WTC11 (cell line): ENCODE measurements at regions not wholly inside any gene's neighbourhood (a gene's known extent, or its start where the extent isn't known, plus 50 kb on each side); places are given as distances from the start of the nearest gene placed in this dataset.

ENCODE experiments used
- ATAC-seq: fragments of 200-7000 bp; cut with Tn5 transposase; 2 replicates; pipeline ENCODE4 v1.10.0; 2021; ENCODE audit warnings: mild to moderate bottlenecking, moderate library complexity
- CTCF ChIA-PET: fragments of 300-600 bp; sonication (Branson Sonifier 250); formaldehyde crosslinking; loops from one replicate; lab custom pipeline; 2021; ENCODE audit warnings: antibody characterized with exemption; lab: Charles Lee
- POLR2A ChIA-PET: fragments of 350-600 bp; sonication (Branson Sonifier 250); formaldehyde crosslinking; loops from one replicate; lab custom pipeline; 2021; ENCODE audit warnings: antibody characterized with exemption; lab: Charles Lee
- DNase-seq: peaks from one replicate; pipeline ENCODE4 v3.0.0; 2021; ENCODE audit warnings: low spot score
- H3K27ac Mint-ChIP-seq: 2 replicates; pipeline ENCODE4 v1.8.0; 2021; ENCODE audit warnings: mixed read lengths
- H3K27me3 Mint-ChIP-seq: 2 replicates; pipeline ENCODE4 v1.8.0; 2021; ENCODE audit warnings: low read depth, mild to moderate bottlenecking, moderate library complexity, mixed read lengths
- H3K36me3 Mint-ChIP-seq: 2 replicates; pipeline ENCODE4 v1.8.0; 2021; ENCODE audit warnings: mixed read lengths
- H3K4me1 Mint-ChIP-seq: 2 replicates; pipeline ENCODE4 v1.8.0; 2022; ENCODE audit warnings: mixed read lengths
- H3K4me3 Mint-ChIP-seq: 2 replicates; pipeline ENCODE4 v1.8.0; 2021; ENCODE audit warnings: mild to moderate bottlenecking, moderate library complexity, mixed read lengths
- H3K9me3 Mint-ChIP-seq: 2 replicates; pipeline ENCODE4 v1.8.0; 2021; ENCODE audit warnings: mixed read lengths
- E2F5 ChIP-seq: sonication (generic); formaldehyde crosslinking; IDR thresholded peaks from 2 replicates; pipeline ENCODE4 v1.8.1; 2022; ENCODE audit warnings: mild to moderate bottlenecking, moderate library complexity, missing genetic modification reagents
- FOXK1 ChIP-seq: sonication (generic); formaldehyde crosslinking; IDR thresholded peaks from 2 replicates; pipeline ENCODE4 v1.8.0; 2022; ENCODE audit warnings: mild to moderate bottlenecking, moderate library complexity, missing genetic modification reagents
- JAZF1 ChIP-seq: fragments of 250-450 bp; sonication (Bioruptor Pico); IDR thresholded peaks from 2 replicates; pipeline ENCODE4 v1.9.0; 2021; ENCODE audit warnings: moderate library complexity, mild to moderate bottlenecking, inconsistent platforms
- NR1H2 ChIP-seq: sonication (generic); formaldehyde crosslinking; IDR thresholded peaks from 2 replicates; pipeline ENCODE4 v1.9.0; 2021; ENCODE audit warnings: mild to moderate bottlenecking, moderate library complexity, missing genetic modification reagents
- NR2C2 ChIP-seq: sonication (generic); formaldehyde crosslinking; IDR thresholded peaks from 2 replicates; pipeline ENCODE4 v1.8.0; 2022; ENCODE audit warnings: mild to moderate bottlenecking, missing genetic modification reagents
- PRDM15 ChIP-seq: sonication (generic); formaldehyde crosslinking; IDR thresholded peaks from 2 replicates; pipeline ENCODE4 v1.8.0; 2022; ENCODE audit warnings: missing genetic modification reagents
- PREB ChIP-seq: sonication (generic); formaldehyde crosslinking; IDR thresholded peaks from 2 replicates; pipeline ENCODE4 v1.8.1; 2022; ENCODE audit warnings: mild to moderate bottlenecking, missing genetic modification reagents, moderate library complexity, borderline replicate concordance
- SP1 ChIP-seq: sonication (generic); formaldehyde crosslinking; conservative IDR thresholded peaks from 2 replicates; pipeline ENCODE4 v1.8.1; 2022; ENCODE audit warnings: missing genetic modification reagents
- USF1 ChIP-seq: sonication (generic); formaldehyde crosslinking; IDR thresholded peaks from 2 replicates; pipeline ENCODE4 v1.8.0; 2022; ENCODE audit warnings: mild to moderate bottlenecking, missing genetic modification reagents
- ZNF121 ChIP-seq: sonication (generic); formaldehyde crosslinking; IDR thresholded peaks from 2 replicates; pipeline ENCODE4 v1.8.0; 2023; ENCODE audit warnings: missing genetic modification reagents
- ZNF425 ChIP-seq: fragments of 250-450 bp; sonication (Bioruptor Pico); conservative IDR thresholded peaks from 2 replicates; pipeline ENCODE4 v1.9.0; 2021; ENCODE audit warnings: mild to moderate bottlenecking
- TF ChIP-seq, protein P1 (sequence below): sonication (generic); formaldehyde crosslinking; IDR thresholded peaks from 2 replicates; pipeline ENCODE4 v1.8.0; 2022; ENCODE audit warnings: mild to moderate bottlenecking, missing genetic modification reagents
- TF ChIP-seq, protein P2 (sequence below): sonication (generic); formaldehyde crosslinking; conservative IDR thresholded peaks from 2 replicates; pipeline ENCODE4 v1.8.1; 2022; ENCODE audit warnings: mild to moderate bottlenecking, missing genetic modification reagents
- TF ChIP-seq, protein P3 (sequence below): sonication (generic); formaldehyde crosslinking; IDR thresholded peaks from 2 replicates; pipeline ENCODE4 v1.8.1; 2022; ENCODE audit warnings: low read depth, missing genetic modification reagents, borderline replicate concordance
- TF ChIP-seq, protein P4 (sequence below): sonication (generic); formaldehyde crosslinking; IDR thresholded peaks from 2 replicates; pipeline ENCODE4 v1.8.1; 2023; ENCODE audit warnings: mild to moderate bottlenecking, missing genetic modification reagents, moderate library complexity

- CTCF ChIA-PET = no interaction called here
- Mint-ChIP-seq H3K4me3 (no peak overlapping the region), H3K27me3 (no peaks in the 10 kb centered on the region)
- TF ChIP-seq ZNF121 (CRISPR knock-in tag) = no peak
- TF ChIP-seq, protein P1, sequence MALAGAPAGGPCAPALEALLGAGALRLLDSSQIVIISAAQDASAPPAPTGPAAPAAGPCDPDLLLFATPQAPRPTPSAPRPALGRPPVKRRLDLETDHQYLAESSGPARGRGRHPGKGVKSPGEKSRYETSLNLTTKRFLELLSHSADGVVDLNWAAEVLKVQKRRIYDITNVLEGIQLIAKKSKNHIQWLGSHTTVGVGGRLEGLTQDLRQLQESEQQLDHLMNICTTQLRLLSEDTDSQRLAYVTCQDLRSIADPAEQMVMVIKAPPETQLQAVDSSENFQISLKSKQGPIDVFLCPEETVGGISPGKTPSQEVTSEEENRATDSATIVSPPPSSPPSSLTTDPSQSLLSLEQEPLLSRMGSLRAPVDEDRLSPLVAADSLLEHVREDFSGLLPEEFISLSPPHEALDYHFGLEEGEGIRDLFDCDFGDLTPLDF (CRISPR knock-in tag) = no peak
- TF ChIP-seq, protein P2, sequence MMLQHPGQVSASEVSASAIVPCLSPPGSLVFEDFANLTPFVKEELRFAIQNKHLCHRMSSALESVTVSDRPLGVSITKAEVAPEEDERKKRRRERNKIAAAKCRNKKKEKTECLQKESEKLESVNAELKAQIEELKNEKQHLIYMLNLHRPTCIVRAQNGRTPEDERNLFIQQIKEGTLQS (CRISPR knock-in tag) = no peak
- TF ChIP-seq, protein P3, sequence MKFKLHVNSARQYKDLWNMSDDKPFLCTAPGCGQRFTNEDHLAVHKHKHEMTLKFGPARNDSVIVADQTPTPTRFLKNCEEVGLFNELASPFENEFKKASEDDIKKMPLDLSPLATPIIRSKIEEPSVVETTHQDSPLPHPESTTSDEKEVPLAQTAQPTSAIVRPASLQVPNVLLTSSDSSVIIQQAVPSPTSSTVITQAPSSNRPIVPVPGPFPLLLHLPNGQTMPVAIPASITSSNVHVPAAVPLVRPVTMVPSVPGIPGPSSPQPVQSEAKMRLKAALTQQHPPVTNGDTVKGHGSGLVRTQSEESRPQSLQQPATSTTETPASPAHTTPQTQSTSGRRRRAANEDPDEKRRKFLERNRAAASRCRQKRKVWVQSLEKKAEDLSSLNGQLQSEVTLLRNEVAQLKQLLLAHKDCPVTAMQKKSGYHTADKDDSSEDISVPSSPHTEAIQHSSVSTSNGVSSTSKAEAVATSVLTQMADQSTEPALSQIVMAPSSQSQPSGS (CRISPR knock-in tag) = no peak
- no peak for TF ChIP-seq ZNF425 (CRISPR knock-in tag)
- no peak for TF ChIP-seq USF1 (CRISPR knock-in tag)
- no peak for TF ChIP-seq JAZF1 (CRISPR knock-in tag)
- TF ChIP-seq PREB (CRISPR knock-in tag) = no peak
- TF ChIP-seq E2F5 (CRISPR knock-in tag) = no peak
- TF ChIP-seq, protein P4, sequence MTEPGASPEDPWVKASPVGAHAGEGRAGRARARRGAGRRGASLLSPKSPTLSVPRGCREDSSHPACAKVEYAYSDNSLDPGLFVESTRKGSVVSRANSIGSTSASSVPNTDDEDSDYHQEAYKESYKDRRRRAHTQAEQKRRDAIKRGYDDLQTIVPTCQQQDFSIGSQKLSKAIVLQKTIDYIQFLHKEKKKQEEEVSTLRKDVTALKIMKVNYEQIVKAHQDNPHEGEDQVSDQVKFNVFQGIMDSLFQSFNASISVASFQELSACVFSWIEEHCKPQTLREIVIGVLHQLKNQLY (CRISPR knock-in tag) = no peak
- TF ChIP-seq PRDM15 (CRISPR knock-in tag) = no peak
- TF ChIP-seq FOXK1 = no peak
- no peak for TF ChIP-seq NR1H2
- no peak for TF ChIP-seq NR2C2 (CRISPR knock-in tag)
- TF ChIP-seq SP1 (CRISPR knock-in tag) = no peak
- TF ChIP-seq, all 79 proteins: peak for 0
- Mint-ChIP-seq H3K36me3 (no peaks in the 10 kb centered on the region), H3K9me3 (no peaks in the 10 kb centered on the region), H3K27ac (no peak overlapping the region), H3K4me1 (peaks cover 11% of the 10 kb centered on the region)
- POLR2A ChIA-PET = no interaction called here
- no peak for DNase-seq
- no peak for ATAC-seq
Observed at GRCh38 chr2:11939523-11939922, 193.1 kb downstream of the LPIN1 start.
